ENCODE measurements at regions not wholly inside any gene's neighbourhood (a gene's known extent, or its start where the extent isn't known, plus 50 kb on each side); places are given as distances from the start of the nearest gene placed in this dataset.

DNA sequence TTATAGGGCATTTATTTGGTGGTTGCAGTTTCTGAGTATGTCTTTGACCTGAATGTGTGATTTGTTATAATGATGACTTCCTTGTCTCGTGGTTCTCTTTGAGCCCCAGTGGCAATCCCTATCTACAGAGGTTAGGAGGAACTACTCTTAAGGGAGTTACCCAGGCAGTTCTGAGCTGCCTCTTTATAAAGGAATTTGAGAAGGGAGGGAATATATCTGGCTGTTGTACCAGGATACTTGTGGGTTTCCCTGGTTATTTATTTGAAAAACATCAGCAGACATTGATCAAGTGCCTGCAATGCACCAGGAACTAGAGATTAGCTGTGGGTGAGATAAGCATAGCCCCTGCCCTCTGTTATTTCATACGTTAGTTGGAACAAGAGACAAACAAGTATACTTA, 243.5 kb upstream of the ARHGAP20 start:
- no peak for TF ChIP-seq POLR2A (IDR thresholded peaks at IDR 0.05; ENCODE audit: low read depth, low read length)
- TF ChIP-seq POLR2AphosphoS5 (IDR thresholded peaks at IDR 0.05; ENCODE audit: low read depth, low read length) = no peak
- TF ChIP-seq TAF1 (IDR thresholded peaks at IDR 0.05; ENCODE audit: low read depth, low read length) = no peak
- no peak for TF ChIP-seq SPI1 (IDR thresholded peaks at IDR 0.05; ENCODE audit: low read depth, low read length)
- TF ChIP-seq POU2F2 (IDR thresholded peaks at IDR 0.05; ENCODE audit: low read depth, low read length) = no peak
- no peak for TF ChIP-seq PAX5 (IDR thresholded peaks at IDR 0.05; ENCODE audit: insufficient read depth, low read length, severe bottlenecking)

All from GM12891 (cell line).